NCI-H2196 (cell line): ENCODE measurements at regions not wholly inside any gene's neighbourhood (a gene's known extent, or its start where the extent isn't known, plus 50 kb on each side); places are given as distances from the start of the nearest gene placed in this dataset.
A peak's percentile ranks its signal among the peaks of the same experiment; 100 is the strongest.

Experiments
- DNase-seq: peaks from one replicate; lab custom pipeline; 2025; ENCODE audit not compliant: unreplicated experiment; lab: John Stamatoyannopoulos, UW

DNA sequence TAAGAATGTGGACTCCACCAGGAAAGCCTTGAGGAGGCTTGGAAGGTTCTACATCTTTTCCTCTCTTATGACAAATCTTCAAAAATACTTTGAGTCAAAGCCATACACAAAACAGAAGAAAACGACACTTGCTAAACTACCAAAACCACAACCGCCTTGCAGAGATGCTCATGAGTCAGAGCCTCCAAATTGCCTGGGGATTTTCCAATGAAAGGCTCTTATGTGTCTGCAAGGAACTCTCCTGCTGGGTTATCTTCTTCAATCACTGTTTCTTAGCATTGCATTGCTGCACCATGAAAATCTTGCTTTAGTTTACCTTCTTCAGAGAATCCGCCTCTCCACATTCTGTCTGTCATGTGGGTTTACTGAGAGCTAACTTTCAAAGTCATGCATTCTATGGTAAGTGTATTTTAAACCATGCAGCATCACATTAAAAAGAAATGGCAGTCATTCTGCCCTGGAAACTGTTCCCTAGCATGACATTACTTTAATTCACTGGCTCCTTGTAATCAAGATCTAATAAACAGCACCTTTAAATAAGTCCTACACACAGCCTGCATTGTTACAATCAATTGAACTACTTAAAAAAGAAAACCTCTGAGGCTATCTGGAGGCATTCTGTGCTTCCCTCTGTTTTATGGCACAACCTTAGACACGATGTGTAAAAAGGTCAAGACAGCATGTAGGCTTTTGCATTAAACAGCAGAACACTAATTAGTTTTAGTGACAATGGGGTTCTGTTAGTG lies 210.0 kb upstream of the FOXD3 start:
- no peak for DNase-seq

DNA sequence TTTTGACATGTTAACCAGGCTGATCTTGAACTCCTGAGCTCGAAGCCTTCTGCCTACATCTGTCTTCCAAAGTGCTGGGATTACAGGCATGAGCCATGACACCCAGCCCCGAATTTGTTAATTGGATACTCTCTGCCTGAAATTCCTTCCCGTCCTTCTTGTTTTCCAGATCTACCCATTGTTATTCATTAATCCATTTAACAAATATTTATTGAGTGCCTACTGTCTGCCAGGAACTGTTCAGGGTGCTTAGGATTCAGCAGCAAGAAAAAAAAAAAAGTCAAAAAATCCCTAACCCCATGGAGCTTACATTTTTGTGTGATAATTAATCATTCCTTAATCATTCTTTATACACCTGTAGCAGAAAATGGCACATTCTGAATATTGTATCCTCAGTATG lies 206.8 kb upstream of the FOXD3 start:
- DNase-seq = no peak

DNA sequence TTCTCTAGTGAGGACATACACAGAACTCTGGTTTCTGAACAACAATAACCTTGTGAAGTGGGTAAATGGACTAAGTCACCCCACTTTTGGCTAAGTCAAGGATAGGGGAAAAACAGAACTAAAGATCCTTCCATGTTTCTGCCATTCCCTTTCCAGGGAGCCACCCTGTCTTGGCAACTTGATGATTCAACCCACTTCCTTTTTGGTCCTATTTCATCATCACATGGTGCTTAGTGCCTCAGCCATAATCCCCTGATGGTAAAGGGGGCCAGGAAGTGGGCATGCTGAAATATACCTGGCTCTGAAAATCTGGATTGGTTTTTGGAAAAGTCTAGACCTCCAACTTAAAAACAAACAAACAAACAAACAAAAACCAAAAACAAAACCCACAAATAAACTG lies 206.4 kb upstream of the FOXD3 start:
- no peak for DNase-seq

DNA sequence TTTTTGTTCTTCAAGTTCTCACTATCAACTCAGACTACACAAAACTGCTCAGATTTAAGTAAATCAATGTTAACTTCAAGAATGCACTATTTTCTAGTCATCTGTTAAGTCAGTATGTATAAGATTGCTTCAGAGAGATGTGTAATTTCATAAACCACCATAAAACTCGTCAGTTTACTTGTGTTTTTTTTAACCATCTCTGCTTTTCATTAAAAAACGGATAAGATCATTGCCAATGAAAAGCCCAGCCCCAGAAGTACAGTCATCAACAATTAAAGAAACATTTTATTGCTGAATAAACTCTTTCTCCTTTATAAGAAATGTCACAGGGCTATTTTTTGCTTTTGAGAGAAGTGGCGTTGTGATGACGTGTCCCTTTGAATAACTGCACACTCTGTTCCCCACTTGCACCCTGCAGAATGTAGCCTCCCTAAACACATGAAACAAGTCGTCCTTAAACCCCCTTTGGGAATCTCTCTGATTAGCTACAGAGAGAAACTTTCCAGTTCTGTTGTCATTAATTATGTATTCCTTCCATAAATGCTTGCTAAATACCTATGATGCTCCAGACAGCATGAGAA lies 202.7 kb upstream of the FOXD3 start:
- no peak for DNase-seq

DNA sequence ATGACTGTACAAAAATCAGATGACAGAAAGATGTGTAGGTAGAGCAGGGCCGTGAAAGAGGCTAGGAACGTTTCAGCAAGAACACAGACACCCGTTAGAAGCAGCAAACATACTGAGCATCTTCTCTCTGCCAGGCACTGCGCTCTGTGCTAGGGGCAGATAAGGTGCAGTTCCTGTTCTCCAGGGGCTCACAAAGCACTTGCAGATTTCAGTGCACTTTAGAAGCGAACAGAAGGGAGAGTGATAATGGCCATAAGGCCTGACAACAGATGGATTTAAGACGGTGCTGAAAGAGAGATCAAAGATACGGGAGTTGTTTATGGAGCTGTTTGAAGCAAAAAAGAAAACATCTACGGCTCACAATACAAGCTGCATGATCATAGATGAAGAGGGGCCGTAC lies 200.3 kb upstream of the FOXD3 start:
- DNase-seq = no peak

DNA sequence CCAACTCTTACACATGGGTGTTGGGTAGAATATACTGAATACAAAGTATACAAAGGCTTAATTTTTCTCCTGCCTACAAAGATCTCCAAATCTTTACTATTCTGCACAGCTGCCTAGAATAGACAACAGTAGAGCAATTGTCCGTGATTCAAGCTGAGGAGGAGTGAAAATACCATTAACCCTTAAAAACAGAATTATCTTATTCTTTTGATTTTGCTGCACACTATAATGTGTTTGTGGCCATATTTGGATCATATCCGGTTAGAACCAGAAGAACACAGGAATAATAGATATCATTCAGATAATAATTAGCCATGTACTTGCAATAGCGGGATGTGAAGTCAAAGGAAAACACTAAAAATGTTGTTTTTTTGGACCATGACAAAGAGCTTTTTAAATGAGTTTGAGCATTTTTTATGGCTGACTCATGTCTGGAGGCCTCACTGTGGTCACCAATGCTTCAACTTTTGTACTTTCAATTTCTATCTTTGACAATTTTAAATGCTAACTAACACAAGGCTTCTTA lies 197.6 kb upstream of the FOXD3 start:
- DNase-seq = no peak

DNA sequence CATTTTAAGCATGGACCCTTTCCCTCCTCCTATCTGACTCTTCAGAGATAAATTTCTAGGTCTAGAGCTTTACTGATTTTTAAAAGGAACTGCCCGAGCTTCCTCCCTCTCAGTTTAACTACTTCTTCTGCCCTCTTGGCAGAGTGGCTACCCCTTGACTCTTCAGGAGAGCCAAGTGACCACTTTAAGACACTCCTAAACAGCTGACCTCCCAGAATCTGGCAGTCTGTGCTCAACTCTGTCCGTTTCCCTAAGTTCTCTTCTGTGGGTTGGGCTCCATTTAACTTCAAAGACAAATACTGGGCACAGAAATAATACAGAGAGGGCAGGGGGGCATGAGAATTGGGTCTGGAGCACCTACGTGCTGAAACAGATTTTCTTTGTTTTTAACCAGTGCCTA lies 196.3 kb upstream of the FOXD3 start:
- DNase-seq = no peak

DNA sequence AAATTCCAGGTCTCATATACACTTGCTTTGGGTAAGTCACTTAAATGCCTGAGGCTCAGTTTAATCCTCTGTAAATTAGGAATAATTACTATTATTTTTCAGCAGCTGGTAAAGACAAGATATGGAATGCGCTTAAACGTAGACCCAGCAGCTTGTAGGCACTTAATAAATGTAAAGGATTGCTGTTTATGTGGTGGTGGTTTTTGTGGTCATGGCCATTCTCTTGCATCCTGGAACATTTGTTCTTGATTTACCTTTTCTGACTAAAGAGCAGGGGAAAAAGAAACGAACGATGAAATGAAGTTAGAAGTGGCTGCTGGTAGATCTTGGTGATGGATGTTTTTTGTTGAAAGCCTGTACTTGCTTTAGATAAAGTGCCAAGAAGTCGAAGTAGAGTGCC lies 195.0 kb upstream of the FOXD3 start:
- no peak for DNase-seq

DNA sequence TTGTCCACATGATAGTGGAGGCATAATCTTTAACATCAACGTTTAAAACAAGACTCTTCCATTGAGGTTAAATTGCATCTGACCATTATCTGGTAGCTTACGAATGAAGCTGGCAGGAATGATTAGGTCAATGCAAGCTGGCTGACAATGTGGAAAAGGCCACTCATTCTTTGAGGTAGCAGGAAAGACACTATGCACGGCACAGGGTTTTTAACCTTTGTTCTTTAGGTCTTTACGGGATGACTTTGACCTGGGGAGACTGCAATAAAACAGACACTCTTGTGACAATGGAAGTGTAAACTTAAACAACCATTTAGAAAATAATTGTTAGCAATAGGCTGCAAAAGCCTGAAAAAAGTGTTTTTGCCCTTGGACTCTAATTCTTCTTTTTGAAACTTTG lies 193.8 kb upstream of the FOXD3 start:
- DNase-seq = no peak

DNA sequence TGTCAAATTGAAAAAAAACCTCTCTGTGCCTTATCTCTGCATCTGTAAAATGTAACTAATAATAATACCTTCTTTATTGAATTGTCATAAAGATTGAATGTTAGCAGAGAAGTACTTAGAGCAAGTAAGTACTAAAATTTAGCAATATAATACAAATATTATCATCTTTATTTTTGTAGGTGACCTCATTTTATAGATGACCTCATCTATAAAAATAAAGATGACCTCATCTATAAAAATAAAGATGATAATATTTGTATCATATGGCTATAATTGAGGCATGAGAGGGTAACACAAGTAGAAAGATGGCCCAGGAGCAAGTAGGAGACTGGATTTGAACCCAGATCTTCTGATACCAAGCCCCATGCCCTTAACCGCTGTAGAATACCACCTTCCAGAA lies 193.2 kb upstream of the FOXD3 start:
- DNase-seq = no peak

DNA sequence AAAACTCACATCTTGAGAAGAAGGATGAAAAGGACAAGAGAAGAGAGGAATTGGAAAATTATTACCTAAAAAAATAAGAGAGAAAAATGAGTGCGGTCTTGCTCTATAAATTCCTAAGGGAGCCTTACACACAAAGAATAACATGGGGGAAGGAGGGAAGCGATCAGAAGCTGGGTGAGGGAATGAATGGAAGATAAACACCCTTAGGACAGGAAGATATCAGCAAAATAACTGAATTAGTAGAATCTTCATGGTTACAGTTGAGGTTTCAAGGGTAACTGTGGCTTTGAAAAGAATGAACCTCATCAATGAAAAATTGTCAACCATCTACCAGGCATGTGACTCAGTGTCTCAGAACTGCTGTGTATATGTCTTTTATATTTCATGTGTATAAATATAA lies 192.5 kb upstream of the FOXD3 start:
- DNase-seq = no peak

DNA sequence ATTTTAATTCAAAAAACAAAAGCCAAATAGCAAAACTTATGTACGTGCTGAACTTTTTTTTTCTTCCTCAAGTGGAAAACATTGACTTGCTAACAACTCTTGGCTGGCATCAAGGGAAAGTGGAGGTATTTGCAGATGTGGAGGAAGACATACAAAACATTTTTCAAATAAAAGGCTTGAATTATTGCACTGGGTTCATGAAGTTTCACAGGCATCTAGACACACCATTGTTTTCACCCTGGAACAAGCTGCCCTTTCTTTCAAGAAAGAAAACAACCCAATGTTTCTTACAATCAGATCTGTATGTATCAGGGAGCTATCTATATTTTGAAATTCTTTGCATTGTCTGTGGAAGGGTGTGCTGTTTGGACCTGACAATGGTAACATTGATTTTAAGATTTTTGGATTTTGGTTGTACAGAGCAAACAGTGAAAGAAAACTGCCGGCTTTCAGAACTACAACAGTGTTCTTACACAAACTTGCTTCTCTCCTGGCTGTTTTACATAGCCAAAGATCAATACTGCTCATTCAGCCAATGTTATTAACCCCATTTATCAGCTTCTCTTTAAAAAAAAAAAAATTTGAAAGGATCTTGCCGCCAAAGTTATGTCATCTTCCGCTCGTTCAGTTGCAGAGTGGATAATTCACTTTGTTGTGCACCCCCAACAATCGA lies 187.7 kb upstream of the FOXD3 start:
- DNase-seq = no peak

DNA sequence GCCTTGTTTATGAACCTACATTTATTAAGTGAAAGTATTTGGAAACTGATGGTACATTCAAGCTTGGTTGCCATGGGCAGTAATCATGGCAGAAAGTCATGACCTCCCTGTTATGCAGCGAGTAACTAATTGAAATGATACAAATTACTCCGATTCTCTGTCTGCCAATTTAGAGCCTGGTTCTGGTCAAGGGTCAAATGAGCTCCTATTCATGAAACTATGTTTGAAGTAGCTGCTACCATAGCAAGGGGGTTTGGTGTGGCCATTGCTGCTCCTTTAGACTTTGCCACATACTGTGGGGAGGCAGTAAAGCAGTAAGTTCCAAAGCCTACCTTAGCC lies 187.2 kb upstream of the FOXD3 start:
- DNase-seq = no peak

DNA sequence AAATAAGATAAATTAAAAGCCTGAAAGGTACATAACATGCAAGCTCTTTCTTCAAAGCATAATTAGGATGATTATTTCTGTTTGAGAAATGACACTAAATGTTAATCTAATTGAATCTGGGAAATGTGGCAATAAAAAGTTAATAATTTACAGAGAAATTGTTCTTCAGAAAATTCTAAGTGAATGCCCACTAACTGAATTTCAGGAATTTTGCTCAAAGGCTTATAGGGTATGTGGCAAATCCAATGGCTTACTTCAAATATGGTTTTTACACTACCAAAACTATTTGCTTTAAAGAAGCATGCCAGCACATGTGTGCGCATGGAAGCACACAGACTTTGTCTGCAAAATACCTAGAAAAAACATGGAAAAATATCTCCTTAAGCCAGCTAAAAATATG lies 186.6 kb upstream of the FOXD3 start:
- no peak for DNase-seq

DNA sequence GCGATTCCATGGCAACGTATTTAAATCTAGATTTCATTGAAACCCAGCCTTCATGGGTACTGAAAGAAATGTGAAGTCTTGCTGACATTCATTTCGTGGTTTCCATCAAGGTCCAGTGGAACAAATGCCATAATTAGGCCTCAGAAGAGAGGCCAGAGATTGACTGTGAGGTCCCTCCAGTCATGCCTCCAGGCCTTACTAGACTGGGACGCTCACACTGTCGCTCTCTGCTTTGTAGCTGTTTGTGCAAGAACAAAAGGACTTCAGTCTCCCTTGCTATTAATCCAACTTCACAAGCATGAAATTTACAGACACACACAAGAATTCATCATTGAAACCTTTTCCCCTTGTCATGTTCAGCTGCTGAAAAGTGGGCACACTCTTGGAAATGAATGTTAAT lies 180.4 kb upstream of the FOXD3 start:
- no peak for DNase-seq

DNA sequence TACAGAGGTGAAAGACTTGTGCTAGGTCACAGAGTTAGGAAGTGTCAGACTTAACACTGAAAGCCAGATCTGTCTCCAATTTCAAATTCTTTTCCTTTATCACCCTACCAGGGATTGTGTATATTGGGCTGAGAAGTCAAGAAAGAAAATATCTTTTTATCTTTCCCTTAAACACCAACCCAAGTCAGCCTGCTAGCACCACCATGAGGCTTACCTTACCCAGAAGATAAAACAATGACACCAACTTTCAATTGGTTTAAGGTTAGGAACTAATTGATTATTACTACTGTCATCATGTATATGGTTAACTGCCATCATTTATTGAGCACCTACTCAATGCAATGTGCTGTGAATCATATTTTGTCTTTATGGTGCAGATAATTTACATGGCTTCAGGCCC lies 178.9 kb upstream of the FOXD3 start:
- no peak for DNase-seq

DNA sequence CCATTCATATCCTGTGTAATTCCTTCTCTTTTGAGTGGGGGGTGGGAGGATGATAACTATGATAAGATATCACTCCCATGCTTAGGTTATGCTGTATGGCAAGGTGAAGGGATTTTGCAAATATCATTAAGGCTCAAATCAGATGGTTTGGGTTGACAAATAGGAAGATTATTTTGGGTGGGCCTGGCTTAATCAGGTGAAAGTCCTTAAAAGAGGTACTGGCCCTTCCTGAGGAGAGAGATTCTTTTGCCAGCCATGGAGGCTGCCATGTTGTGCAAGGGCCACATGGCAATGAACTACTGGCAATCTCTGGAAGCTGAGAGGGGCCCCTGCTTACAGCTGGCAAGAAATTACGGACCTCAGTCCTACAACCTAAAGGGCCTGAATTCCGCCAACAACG lies 174.6 kb upstream of the FOXD3 start:
- DNase-seq = no peak

DNA sequence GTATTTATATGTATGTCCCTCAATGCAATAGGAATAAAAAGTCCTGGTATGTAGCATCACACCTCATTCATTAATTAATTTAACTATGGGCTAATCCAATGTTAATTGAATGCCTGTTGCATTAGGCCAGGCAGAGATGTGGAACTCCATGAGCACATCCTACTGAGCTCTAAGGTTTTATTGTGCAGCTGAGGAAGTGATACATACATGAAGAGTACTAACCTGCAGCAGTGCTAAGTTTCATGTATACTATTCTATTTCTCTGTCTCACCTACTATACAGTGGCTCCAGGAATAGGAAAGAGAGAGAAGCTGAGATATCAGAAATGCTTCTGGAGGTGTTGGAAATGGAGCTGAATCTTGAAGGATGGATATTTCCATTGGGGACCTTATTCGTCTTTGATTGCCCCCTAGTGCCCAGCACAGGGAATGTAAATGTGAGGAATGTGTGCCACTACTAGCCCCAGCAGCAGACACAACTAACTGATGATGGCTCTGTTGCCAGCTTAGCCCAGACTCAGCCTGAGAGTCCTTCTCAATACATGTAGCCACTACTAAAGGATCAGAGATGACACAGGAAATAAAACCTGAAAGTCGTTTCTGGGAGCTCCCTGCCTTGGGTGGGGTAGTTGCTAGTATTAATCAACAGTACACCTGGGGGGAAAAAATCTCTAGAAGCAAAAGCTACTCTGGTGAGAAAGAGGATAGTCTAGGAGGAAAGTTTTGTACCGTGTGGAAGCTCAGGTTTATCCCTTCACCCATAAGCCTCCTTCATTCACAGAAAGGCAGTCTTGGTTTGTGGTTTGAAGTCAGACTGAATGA lies 173.3 kb upstream of the FOXD3 start:
- DNase-seq = peak; percentile 17

DNA sequence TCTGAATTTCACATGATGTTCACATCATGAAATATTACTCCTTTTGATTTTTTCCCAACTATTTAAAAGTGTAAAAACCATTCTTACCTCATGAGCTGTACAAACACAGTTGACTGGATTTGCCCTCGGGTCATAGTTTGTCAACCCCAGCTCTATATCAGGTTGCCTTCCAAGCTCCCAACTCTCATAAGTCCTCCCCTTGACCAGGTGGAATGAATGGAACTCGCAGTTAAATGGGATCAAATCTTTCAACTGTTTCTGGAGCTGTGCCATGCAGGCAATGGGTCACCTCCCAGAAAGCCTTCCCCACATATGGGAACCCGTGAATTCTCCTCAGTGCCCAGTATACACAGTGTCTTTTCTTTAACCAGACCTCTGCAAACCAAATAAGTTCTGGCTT lies 169.8 kb upstream of the FOXD3 start:
- DNase-seq = no peak

DNA sequence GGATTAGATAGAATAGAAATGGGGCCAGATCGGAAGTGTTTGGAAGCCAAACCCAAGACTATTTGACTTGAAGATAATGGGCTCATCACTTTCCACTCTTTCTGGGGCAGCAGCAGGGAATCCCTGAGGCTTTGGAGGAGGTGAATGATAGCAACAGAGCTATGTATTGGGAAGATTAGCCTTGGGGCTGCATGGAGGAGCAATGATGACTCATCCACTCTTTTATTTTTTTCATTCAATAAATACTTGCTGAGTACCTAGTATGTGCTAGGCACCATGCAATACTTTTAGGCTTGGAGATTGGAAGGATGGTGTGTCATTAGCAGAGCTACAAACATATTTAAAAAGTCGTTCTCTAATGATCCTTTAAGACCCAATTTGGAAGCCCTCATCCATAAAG lies 166.9 kb upstream of the FOXD3 start:
- DNase-seq = no peak

DNA sequence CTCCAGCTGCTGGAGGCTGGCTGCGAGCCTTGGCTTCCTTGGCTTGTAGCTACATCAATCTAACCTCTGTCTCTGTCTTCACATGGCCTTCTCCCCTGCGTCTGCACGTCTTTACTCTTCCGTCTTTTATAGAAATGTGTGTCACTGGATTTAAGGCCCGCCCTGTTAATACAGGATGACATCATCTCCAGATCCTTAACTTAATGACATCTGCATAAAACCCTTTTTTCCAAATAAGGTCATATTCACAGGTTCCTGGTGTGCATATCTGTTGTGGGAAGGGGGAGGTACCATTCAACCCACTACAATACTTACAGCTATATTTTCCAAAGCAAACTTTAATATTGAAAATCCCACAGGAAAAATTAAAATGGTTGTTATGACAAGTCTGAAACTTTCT lies 165.3 kb upstream of the FOXD3 start:
- DNase-seq = no peak

DNA sequence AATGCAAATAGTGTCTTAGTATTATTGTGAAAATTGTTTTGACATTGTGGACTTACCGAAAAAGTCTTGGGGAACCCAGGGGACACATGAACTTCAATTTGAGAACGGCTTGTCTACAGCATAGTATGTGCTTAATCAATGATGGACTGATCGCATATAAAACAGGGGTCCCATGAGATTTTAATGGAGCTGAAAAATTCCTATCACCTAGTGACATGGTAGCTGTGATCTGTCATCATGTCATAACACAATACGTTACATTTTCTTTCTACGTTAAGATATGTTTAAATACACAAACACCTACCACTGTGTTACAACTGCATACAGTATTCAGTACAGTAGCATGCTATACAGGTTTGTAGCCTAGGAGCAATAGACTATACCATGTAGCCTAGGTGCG lies 153.3 kb upstream of the FOXD3 start:
- no peak for DNase-seq
